ENCODE measurements at regions not wholly inside any gene's neighbourhood (a gene's known extent, or its start where the extent isn't known, plus 50 kb on each side); places are given as distances from the start of the nearest gene placed in this dataset.

- DNase-seq (ENCODE audit: extremely low read depth in 1 of 4, low spot score in 3 of 4) = no peak
- ChIA-PET POLR2A (interaction anchor here (1.7 kb wide), 1 partner anchor 11 kb away, joined by 6 read pairs; no protein-coding TSS in a partner anchor), CTCF (ENCODE audit: low intra/inter-chr PET ratio) (no interaction called here)
- Histone ChIP-seq H3K9ac (ENCODE audit: insufficient read depth in 1 of 2, low read depth in 2 of 2, low read length in 2 of 2) (no peak overlapping the region), H3K79me2 (ENCODE audit: control insufficient read depth, insufficient read depth, low read length) (no peaks in the 10 kb centered on the region), H4K20me1 (replicated peaks; ENCODE audit: control insufficient read depth, insufficient read depth, low read length) (no peaks in the 10 kb centered on the region), H3K36me3 (ENCODE audit: control insufficient read depth, insufficient read depth, low read length) (no peaks in the 10 kb centered on the region), H3K27me3 (ENCODE audit: control insufficient read depth in 2 of 2, insufficient read depth in 2 of 2, low read length in 2 of 2) (no peaks in the 10 kb centered on the region), H3K4me2 (ENCODE audit: insufficient read depth, low read length) (no peak overlapping the region), H2AFZ (ENCODE audit: low read depth, low read length) (no peak overlapping the region), H3K9me3 (replicated peaks; ENCODE audit: control insufficient read depth, insufficient read depth, low read depth, low read length) (no peaks in the 10 kb centered on the region), H3K9me1 (ENCODE audit: control insufficient read depth, insufficient read depth, low read length) (no peaks in the 10 kb centered on the region), H3K27ac (ENCODE audit: extremely low read depth, low read depth, low read length) (no peak overlapping the region), H3K4me3 (no peak overlapping the region), H3K4me1 (replicated peaks in 1 of 2; ENCODE audit: control insufficient read depth in 2 of 2, insufficient read depth in 2 of 2, low read length in 2 of 2) (no peaks in the 10 kb centered on the region)
- no peak for ATAC-seq
- BruUV-seq (replicated peaks) = no TSS peak
- intact Hi-C loops (cut with micrococcal nuclease) (no loop called here), in situ Hi-C loops (cut with MboI) (no loop called here)
- FAIRE-seq = no peak
- 40% methylated on average over 2 of the region's 2 CpGs for WGBS (ENCODE audit: insufficient coverage, low coverage, missing lambda C conversion rate)
- TF ChIP-seq, protein P1, sequence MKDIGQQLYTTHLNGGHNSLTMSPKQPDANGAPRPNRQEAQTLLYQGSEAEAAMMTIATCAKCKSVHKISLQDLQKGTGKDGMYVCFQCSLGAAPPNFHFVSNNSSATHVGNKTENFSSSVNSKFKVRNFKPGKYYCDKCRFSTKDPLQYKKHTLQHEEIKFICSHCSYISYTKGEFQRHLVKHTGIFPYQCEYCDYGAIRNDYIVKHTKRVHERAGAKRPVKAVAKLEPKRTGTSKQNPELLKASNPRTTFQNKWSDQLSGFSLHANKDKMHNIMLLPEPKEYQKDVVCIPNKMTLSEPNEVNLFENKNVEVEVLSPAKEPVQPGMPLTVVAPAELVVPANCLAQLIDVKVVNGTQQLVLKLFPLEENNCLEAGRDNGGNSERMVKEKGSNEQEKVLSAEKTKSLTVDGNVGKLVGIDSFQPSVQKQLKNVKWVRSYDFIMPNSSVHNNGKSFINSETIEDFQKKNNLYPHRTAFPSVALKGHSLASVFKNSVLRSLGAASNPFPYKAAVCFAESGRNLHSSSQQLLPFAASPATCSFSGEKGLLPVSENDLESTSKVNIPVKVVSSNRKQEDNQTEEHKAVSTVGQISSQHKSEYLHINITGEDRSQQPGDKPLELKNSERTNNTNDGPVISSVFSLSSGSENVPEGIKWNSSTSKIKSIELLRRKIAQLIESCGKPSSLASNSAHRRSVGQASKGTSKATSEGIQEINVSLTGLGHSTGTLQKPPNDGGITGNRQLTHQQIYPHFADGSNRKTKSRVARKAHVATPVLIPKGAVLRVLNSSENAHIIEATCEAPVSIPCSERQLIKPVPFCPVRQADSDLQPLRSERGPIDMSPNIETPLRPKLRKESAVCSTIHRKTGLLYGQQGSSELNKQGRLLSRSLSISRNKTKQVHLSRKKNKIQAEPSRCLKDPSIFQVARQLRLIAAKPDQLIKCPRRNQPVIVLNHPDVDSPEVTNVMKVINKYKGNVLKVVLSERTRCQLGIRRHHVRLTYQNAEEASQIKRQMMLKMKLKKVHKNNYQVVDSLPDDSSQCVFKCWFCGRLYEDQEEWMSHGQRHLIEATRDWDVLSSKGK (CRISPR knock-in tag; IDR thresholded peaks at IDR 0.05) = no peak
- no peak for TF ChIP-seq TEAD4 (IDR thresholded peaks at IDR 0.05; ENCODE audit: low read length)
- TF ChIP-seq TEAD4 (CRISPR knock-in tag; IDR thresholded peaks at IDR 0.05; ENCODE audit: borderline replicate concordance) = no peak
- no peak for TF ChIP-seq ZBTB2 (IDR thresholded peaks at IDR 0.05)
- no peak for TF ChIP-seq JUN (IDR thresholded peaks at IDR 0.05; ENCODE audit: borderline replicate concordance, low read depth, low read length)
- TF ChIP-seq JUN (CRISPR knock-in tag; IDR thresholded peaks at IDR 0.05; ENCODE audit: borderline replicate concordance) = no peak
- TF ChIP-seq TFE3 (CRISPR knock-in tag; IDR thresholded peaks at IDR 0.05) = no peak
- no peak for TF ChIP-seq XRCC3 (IDR thresholded peaks at IDR 0.05)
- TF ChIP-seq ATF4 (CRISPR knock-in tag; IDR thresholded peaks at IDR 0.05) = no peak
- TF ChIP-seq FIP1L1 (IDR thresholded peaks at IDR 0.05; ENCODE audit: low read depth, low read length, poor library complexity, severe bottlenecking) = no peak
- TF ChIP-seq, protein P2, sequence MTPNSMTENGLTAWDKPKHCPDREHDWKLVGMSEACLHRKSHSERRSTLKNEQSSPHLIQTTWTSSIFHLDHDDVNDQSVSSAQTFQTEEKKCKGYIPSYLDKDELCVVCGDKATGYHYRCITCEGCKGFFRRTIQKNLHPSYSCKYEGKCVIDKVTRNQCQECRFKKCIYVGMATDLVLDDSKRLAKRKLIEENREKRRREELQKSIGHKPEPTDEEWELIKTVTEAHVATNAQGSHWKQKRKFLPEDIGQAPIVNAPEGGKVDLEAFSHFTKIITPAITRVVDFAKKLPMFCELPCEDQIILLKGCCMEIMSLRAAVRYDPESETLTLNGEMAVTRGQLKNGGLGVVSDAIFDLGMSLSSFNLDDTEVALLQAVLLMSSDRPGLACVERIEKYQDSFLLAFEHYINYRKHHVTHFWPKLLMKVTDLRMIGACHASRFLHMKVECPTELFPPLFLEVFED (CRISPR knock-in tag; conservative IDR thresholded peaks at IDR 0.05) = no peak
- TF ChIP-seq HNRNPUL1 (IDR thresholded peaks at IDR 0.05; ENCODE audit: low read length) = no peak
- TF ChIP-seq ZBTB8A (IDR thresholded peaks at IDR 0.05; ENCODE audit: partially characterized antibody) = no peak
Observed at GRCh38 chr2:144084114-144084661, 435.7 kb downstream of the ZEB2 start.
